Naive thymus-derived CD8-positive, alpha-beta T cell (primary cell): ENCODE measurements at regions not wholly inside any gene's neighbourhood (a gene's known extent, or its start where the extent isn't known, plus 50 kb on each side); places are given as distances from the start of the nearest gene placed in this dataset.
"Not testable (repeated sequence)": the region's sequence is repeated elsewhere in the genome, so short reads cannot be mapped to it uniquely, and the experiment has no call there.

Experiments used
- ATAC-seq, 2 donors: fragments of 150-1000 bp; cut with Tn5 transposase in 1 of 2; sonication (Bioruptor Pico), chemical (Tn5 transposase) in 1 of 2; 1 replicate in 1 of 2; 2 replicates in 1 of 2; pipeline ENCODE4 v1.10.0; 2021; ENCODE audit warnings: mild to moderate bottlenecking in 2 of 2, moderate library complexity in 2 of 2
- POLR2A ChIA-PET: fragments of 350-600 bp; sonication (Branson Sonifier 250); formaldehyde crosslinking; loops from one replicate; lab custom pipeline; 2021; ENCODE audit warnings: antibody characterized with exemption; lab: Charles Lee
- DNase-seq, 10 donors: peaks; one replicate each; pipeline versions ENCODE4 v3.0.0 to v3.0.0-alpha.2; 2020 to 2022
- H3K27ac Mint-ChIP-seq, 10 donors: one replicate each; pipeline ENCODE4 v1.8.0; 2020 to 2022; ENCODE audit warnings: mild to moderate bottlenecking in 10 of 10, mixed read lengths in 10 of 10, moderate library complexity in 4 of 10, inconsistent platforms in 1 of 10
- H3K27me3 Mint-ChIP-seq, 5 donors: one replicate each; pipeline ENCODE4 v1.8.0; 2021 to 2022; ENCODE audit warnings: mixed read lengths in 5 of 5
- H3K36me3 Mint-ChIP-seq, 3 donors: one replicate each; pipeline ENCODE4 v1.8.0; 2020 to 2022; ENCODE audit warnings: mixed read lengths in 3 of 3, mild to moderate bottlenecking in 2 of 3, inconsistent platforms in 1 of 3
- H3K4me1 Mint-ChIP-seq, 4 donors: one replicate each; pipeline ENCODE4 v1.8.0; 2021 to 2022; ENCODE audit warnings: mixed read lengths in 4 of 4
- H3K4me3 Mint-ChIP-seq, 10 donors: one replicate each; pipeline ENCODE4 v1.8.0; 2020 to 2022; ENCODE audit warnings: mild to moderate bottlenecking in 10 of 10, mixed read lengths in 10 of 10, moderate library complexity in 6 of 10, inconsistent platforms in 1 of 10
- H3K9me3 Mint-ChIP-seq, 9 donors: one replicate each; pipeline ENCODE4 v1.8.0; 2020 to 2022; ENCODE audit warnings: mixed read lengths in 9 of 9, mild to moderate bottlenecking in 3 of 9, inconsistent platforms in 1 of 9, moderate library complexity in 1 of 9

- Mint-ChIP-seq H3K4me3 (no peak overlapping the region), H3K4me1 (no peaks in the 10 kb centered on the region), H3K9me3 (peaks cover 0 to 38% (median 12%) of the 10 kb centered on the region in 9 donors), H3K27ac (no peak overlapping the region), H3K27me3 (no peaks in the 10 kb centered on the region), H3K36me3 (no peaks in the 10 kb centered on the region)
- POLR2A ChIA-PET: no interaction called here
- ATAC-seq (no peak), DNase-seq (no peak)
Measured at GRCh38 chr17:22512057-22512456, 819.7 kb downstream of the KCNJ18 start.

- POLR2A ChIA-PET: no interaction called here
- H3K27me3 Mint-ChIP-seq: no peaks in the 10 kb centered on the region
- no peaks in the 10 kb centered on the region for H3K4me1 Mint-ChIP-seq
- peaks cover 0 to 38% (median 12%) of the 10 kb centered on the region in 9 donors for H3K9me3 Mint-ChIP-seq
- no peak for DNase-seq
- H3K36me3 Mint-ChIP-seq: no peaks in the 10 kb centered on the region
- H3K27ac Mint-ChIP-seq: no peak overlapping the region
- H3K4me3 Mint-ChIP-seq: no peak overlapping the region
- ATAC-seq: no peak
Measured at GRCh38 chr17:22512506-22512905, 820.2 kb downstream of the KCNJ18 start.

GRCh38 chr17:22512997-22513538 lies 820.7 kb downstream of the KCNJ18 start:
- no peak overlapping the region for H3K27ac Mint-ChIP-seq
- no peak for DNase-seq
- no peaks in the 10 kb centered on the region for H3K27me3 Mint-ChIP-seq
- POLR2A ChIA-PET: no interaction called here
- H3K36me3 Mint-ChIP-seq: no peaks in the 10 kb centered on the region
- no peak overlapping the region for H3K4me3 Mint-ChIP-seq
- H3K9me3 Mint-ChIP-seq: peaks cover 0 to 38% (median 13%) of the 10 kb centered on the region in 9 donors
- peak in 1 of 2 donors; percentile 48 for ATAC-seq
- H3K4me1 Mint-ChIP-seq: no peaks in the 10 kb centered on the region

- no peaks in the 10 kb centered on the region for H3K27me3 Mint-ChIP-seq
- DNase-seq: no peak
Measured at GRCh38 chr17:22514315-22514714, 822.0 kb downstream of the KCNJ18 start.

GRCh38 chr17:22514767-22515320 lies 822.5 kb downstream of the KCNJ18 start:
- H3K27me3 Mint-ChIP-seq: no peaks in the 10 kb centered on the region
- POLR2A ChIA-PET: no interaction called here
- peaks cover 0 to 38% (median 12%) of the 10 kb centered on the region in 9 donors for H3K9me3 Mint-ChIP-seq
- no peaks in the 10 kb centered on the region for H3K4me1 Mint-ChIP-seq
- H3K36me3 Mint-ChIP-seq: no peaks in the 10 kb centered on the region
- H3K27ac Mint-ChIP-seq: no peak overlapping the region
- no peak for DNase-seq
- ATAC-seq: no peak
- H3K4me3 Mint-ChIP-seq: no peak overlapping the region

More at GRCh38 chr17:22514315-22514714, 822.0 kb downstream of the KCNJ18 start:
- H3K4me3 Mint-ChIP-seq: no peak overlapping the region
- no peak overlapping the region for H3K27ac Mint-ChIP-seq
- H3K4me1 Mint-ChIP-seq: no peaks in the 10 kb centered on the region
- peaks cover 0 to 38% (median 12%) of the 10 kb centered on the region in 9 donors for H3K9me3 Mint-ChIP-seq
- POLR2A ChIA-PET: no interaction called here
- ATAC-seq: no peak
- H3K36me3 Mint-ChIP-seq: no peaks in the 10 kb centered on the region

GRCh38 chr17:22515599-22515998 lies 823.3 kb downstream of the KCNJ18 start:
- DNase-seq (no peak), ATAC-seq (no peak)
- Mint-ChIP-seq H3K27ac (no peak overlapping the region), H3K4me3 (no peak overlapping the region), H3K36me3 (no peaks in the 10 kb centered on the region), H3K4me1 (no peaks in the 10 kb centered on the region), H3K9me3 (peaks cover 0 to 38% (median 9%) of the 10 kb centered on the region in 9 donors), H3K27me3 (no peaks in the 10 kb centered on the region)
- POLR2A ChIA-PET: no interaction called here

- H3K27ac Mint-ChIP-seq: no peak overlapping the region
- H3K36me3 Mint-ChIP-seq: no peaks in the 10 kb centered on the region
- no peak for ATAC-seq
- no peaks in the 10 kb centered on the region for H3K4me1 Mint-ChIP-seq
- no peak for DNase-seq
- H3K4me3 Mint-ChIP-seq: no peak overlapping the region
- POLR2A ChIA-PET: no interaction called here
- no peaks in the 10 kb centered on the region for H3K27me3 Mint-ChIP-seq
- peaks cover 0 to 28% (median 9%) of the 10 kb centered on the region in 9 donors for H3K9me3 Mint-ChIP-seq
Measured at GRCh38 chr17:22516861-22517636, 824.7 kb downstream of the KCNJ18 start.

- Mint-ChIP-seq H3K27ac (no peak overlapping the region), H3K9me3 (peaks cover 0 to 26% (median 9%) of the 10 kb centered on the region in 9 donors), H3K4me1 (no peaks in the 10 kb centered on the region), H3K27me3 (no peaks in the 10 kb centered on the region), H3K4me3 (no peak overlapping the region), H3K36me3 (no peaks in the 10 kb centered on the region)
- DNase-seq (no peak), ATAC-seq (no peak)
- POLR2A ChIA-PET: no interaction called here
Measured at GRCh38 chr17:22517716-22518115, 825.4 kb downstream of the KCNJ18 start.

GRCh38 chr17:22518185-22518584 lies 825.9 kb downstream of the KCNJ18 start:
- H3K9me3 Mint-ChIP-seq: peaks cover 0 to 26% (median 9%) of the 10 kb centered on the region in 9 donors
- no peak overlapping the region for H3K4me3 Mint-ChIP-seq
- POLR2A ChIA-PET: no interaction called here
- DNase-seq (no peak), ATAC-seq (no peak)
- H3K27ac Mint-ChIP-seq: no peak overlapping the region
- H3K4me1 Mint-ChIP-seq: no peaks in the 10 kb centered on the region
- no peaks in the 10 kb centered on the region for H3K27me3 Mint-ChIP-seq
- no peaks in the 10 kb centered on the region for H3K36me3 Mint-ChIP-seq

- not testable (repeated sequence) for H3K27me3 Mint-ChIP-seq, ATAC-seq, H3K27ac Mint-ChIP-seq
Measured at GRCh38 chr17:22548873-22549272, 856.5 kb downstream of the KCNJ18 start.

GRCh38 chr17:22551695-22552415 lies 859.5 kb downstream of the KCNJ18 start:
- H3K4me1 Mint-ChIP-seq, DNase-seq, H3K27ac Mint-ChIP-seq, H3K4me3 Mint-ChIP-seq, H3K27me3 Mint-ChIP-seq, POLR2A ChIA-PET, ATAC-seq, H3K36me3 Mint-ChIP-seq: not testable (repeated sequence)
- H3K9me3 Mint-ChIP-seq: peaks cover 0 to 14% (median 6%) of the 10 kb centered on the region in 9 donors

More at GRCh38 chr17:22548873-22549272, 856.5 kb downstream of the KCNJ18 start:
- DNase-seq, H3K36me3 Mint-ChIP-seq, H3K4me3 Mint-ChIP-seq, H3K9me3 Mint-ChIP-seq, H3K4me1 Mint-ChIP-seq, POLR2A ChIA-PET: not testable (repeated sequence)

GRCh38 chr17:22569459-22570143 lies 877.3 kb downstream of the KCNJ18 start:
- POLR2A ChIA-PET: no interaction called here
- Mint-ChIP-seq H3K27me3 (peaks cover 0 to 6% (median 0%) of the 10 kb centered on the region in 5 donors), H3K36me3 (peaks cover 0 to 7% (median 2%) of the 10 kb centered on the region in 3 donors), H3K27ac (peak overlapping the region in 1 of 10 donors; percentile 44), H3K4me3 (no peak overlapping the region), H3K9me3 (peaks cover 0 to 27% (median 14%) of the 10 kb centered on the region in 9 donors), H3K4me1 (peaks cover 0 to 4% (median 0%) of the 10 kb centered on the region in 4 donors)
- ATAC-seq (no peak), DNase-seq (no peak)
